ENCODE measurements at regions not wholly inside any gene's neighbourhood (a gene's known extent, or its start where the extent isn't known, plus 50 kb on each side); places are given as distances from the start of the nearest gene placed in this dataset.

DNA sequence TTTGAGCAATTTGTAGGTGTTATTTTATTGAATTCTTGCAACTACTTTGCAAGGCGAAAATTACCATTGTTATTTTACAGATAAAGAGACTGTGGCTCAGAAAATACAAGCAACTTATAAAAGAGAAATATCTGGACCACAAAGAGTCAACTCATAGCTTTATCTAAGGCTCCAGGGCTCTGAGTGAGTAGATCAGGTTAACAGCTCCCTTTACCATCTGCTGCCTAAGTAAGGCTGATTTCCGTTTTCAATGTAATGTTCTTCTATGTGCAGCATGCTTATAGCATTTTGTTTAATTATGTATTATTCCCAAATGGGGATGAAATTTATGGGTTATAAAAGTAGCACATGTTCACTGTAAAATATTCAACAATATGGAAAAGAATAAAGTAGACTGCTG lies 299.1 kb upstream of the TNP1 start:
- CTCF ChIA-PET (ENCODE audit: low intra/inter-chr PET ratio, low total read pairs) = no interaction called here
- H3K9me3 ChIP-seq (ENCODE audit: low read length) = no peaks in the 10 kb centered on the region
- no peak overlapping the region for H3K27ac ChIP-seq (ENCODE audit: extremely low read length, insufficient read depth, low read length)
- no peak for DNase-seq (ENCODE audit: low spot score)
- no peaks in the 10 kb centered on the region for H3K4me1 ChIP-seq (ENCODE audit: insufficient read depth, low read length)
- ATAC-seq = no peak
- peaks cover 2 to 22% of the 10 kb centered on the region in 2 experiments; a peak in 3 of 5 replicates for H3K27me3 ChIP-seq (ENCODE audit: control insufficient read depth in 1 of 2, insufficient read depth in 2 of 2, low read length in 2 of 2)
- H3K36me3 ChIP-seq (replicated peaks in 1 of 2; ENCODE audit: control insufficient read depth in 1 of 2, insufficient read depth in 2 of 2, low read length in 2 of 2) = no peaks in the 10 kb centered on the region
- no peak overlapping the region for H2AFZ ChIP-seq (ENCODE audit: low read length)
- WGBS (ENCODE audit: low lambda C conversion rate) = 3% methylated on average over 2 of the region's 2 CpGs
- H3K9ac ChIP-seq (ENCODE audit: insufficient read depth, low read depth, low read length) = no peak overlapping the region
- no peak for TF ChIP-seq ZNF362 (CRISPR knock-in tag; IDR thresholded peaks at IDR 0.05; ENCODE audit: borderline replicate concordance)
- TF ChIP-seq NR2F6 (IDR thresholded peaks at IDR 0.05) = no peak
- TF ChIP-seq NR2F6 (CRISPR knock-in tag; IDR thresholded peaks at IDR 0.05) = no peak
- no peak for TF ChIP-seq ZNF563 (CRISPR knock-in tag; IDR thresholded peaks at IDR 0.05)
- TF ChIP-seq ATF5 (CRISPR knock-in tag; IDR thresholded peaks at IDR 0.05; ENCODE audit: low read depth) = no peak
- TF ChIP-seq, protein P1, sequence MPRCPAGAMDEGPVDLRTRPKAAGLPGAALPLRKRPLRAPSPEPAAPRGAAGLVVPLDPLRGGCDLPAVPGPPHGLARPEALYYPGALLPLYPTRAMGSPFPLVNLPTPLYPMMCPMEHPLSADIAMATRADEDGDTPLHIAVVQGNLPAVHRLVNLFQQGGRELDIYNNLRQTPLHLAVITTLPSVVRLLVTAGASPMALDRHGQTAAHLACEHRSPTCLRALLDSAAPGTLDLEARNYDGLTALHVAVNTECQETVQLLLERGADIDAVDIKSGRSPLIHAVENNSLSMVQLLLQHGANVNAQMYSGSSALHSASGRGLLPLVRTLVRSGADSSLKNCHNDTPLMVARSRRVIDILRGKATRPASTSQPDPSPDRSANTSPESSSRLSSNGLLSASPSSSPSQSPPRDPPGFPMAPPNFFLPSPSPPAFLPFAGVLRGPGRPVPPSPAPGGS (CRISPR knock-in tag; IDR thresholded peaks at IDR 0.05) = no peak
- TF ChIP-seq ZNF235 (CRISPR knock-in tag; IDR thresholded peaks at IDR 0.05; ENCODE audit: borderline replicate concordance) = no peak
- TF ChIP-seq ZFP82 (CRISPR knock-in tag; IDR thresholded peaks at IDR 0.05; ENCODE audit: borderline replicate concordance) = no peak
- no peak for TF ChIP-seq JDP2 (CRISPR knock-in tag; IDR thresholded peaks at IDR 0.05; ENCODE audit: borderline replicate concordance)
- no peak for TF ChIP-seq SMAD9 (CRISPR knock-in tag; IDR thresholded peaks at IDR 0.05)
- no peak for TF ChIP-seq POLR2G (IDR thresholded peaks at IDR 0.05; ENCODE audit: low read depth, low read length)
- TF ChIP-seq, protein P2, sequence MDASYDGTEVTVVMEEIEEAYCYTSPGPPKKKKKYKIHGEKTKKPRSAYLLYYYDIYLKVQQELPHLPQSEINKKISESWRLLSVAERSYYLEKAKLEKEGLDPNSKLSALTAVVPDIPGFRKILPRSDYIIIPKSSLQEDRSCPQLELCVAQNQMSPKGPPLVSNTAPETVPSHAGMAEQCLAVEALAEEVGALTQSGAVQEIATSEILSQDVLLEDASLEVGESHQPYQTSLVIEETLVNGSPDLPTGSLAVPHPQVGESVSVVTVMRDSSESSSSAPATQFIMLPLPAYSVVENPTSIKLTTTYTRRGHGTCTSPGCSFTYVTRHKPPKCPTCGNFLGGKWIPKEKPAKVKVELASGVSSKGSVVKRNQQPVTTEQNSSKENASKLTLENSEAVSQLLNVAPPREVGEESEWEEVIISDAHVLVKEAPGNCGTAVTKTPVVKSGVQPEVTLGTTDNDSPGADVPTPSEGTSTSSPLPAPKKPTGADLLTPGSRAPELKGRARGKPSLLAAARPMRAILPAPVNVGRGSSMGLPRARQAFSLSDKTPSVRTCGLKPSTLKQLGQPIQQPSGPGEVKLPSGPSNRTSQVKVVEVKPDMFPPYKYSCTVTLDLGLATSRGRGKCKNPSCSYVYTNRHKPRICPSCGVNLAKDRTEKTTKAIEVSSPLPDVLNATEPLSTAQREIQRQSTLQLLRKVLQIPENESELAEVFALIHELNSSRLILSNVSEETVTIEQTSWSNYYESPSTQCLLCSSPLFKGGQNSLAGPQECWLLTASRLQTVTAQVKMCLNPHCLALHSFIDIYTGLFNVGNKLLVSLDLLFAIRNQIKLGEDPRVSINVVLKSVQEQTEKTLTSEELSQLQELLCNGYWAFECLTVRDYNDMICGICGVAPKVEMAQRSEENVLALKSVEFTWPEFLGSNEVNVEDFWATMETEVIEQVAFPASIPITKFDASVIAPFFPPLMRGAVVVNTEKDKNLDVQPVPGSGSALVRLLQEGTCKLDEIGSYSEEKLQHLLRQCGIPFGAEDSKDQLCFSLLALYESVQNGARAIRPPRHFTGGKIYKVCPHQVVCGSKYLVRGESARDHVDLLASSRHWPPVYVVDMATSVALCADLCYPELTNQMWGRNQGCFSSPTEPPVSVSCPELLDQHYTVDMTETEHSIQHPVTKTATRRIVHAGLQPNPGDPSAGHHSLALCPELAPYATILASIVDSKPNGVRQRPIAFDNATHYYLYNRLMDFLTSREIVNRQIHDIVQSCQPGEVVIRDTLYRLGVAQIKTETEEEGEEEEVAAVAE (CRISPR knock-in tag; IDR thresholded peaks at IDR 0.05; ENCODE audit: borderline replicate concordance) = no peak
- no peak for TF ChIP-seq SALL1 (CRISPR knock-in tag; IDR thresholded peaks at IDR 0.05)
- no peak for TF ChIP-seq PHF5A (CRISPR knock-in tag; IDR thresholded peaks at IDR 0.05; ENCODE audit: low read depth, unreplicated experiment)
- no peak for TF ChIP-seq ZFY (CRISPR knock-in tag; IDR thresholded peaks at IDR 0.05)
- no peak for TF ChIP-seq MXD1 (CRISPR knock-in tag; IDR thresholded peaks at IDR 0.05)
- no peak for TF ChIP-seq ZNF772 (CRISPR knock-in tag; IDR thresholded peaks at IDR 0.05)
- TF ChIP-seq ELF3 (CRISPR knock-in tag; IDR thresholded peaks at IDR 0.05) = no peak
- H4K20me1 ChIP-seq (ENCODE audit: insufficient read depth, low read length) = no peaks in the 10 kb centered on the region
- no TSS peak for BruUV-seq (replicated peaks)
- no peak for FAIRE-seq
- in situ Hi-C loops (cut with HindIII; ENCODE audit: extremely low pct_ligation_motif_present, low pct_unique_long_range_greater_than_20kb) (no loop called here), intact Hi-C loops (cut with micrococcal nuclease; ENCODE audit: unreplicated experiment) (no loop called here)
- H3K79me2 ChIP-seq (ENCODE audit: insufficient read depth, low read length) = no peaks in the 10 kb centered on the region
- H3K4me3 ChIP-seq (replicated peaks in 1 of 3; ENCODE audit: insufficient read depth in 1 of 3, low read depth in 2 of 3, low read length in 3 of 3) = no peak overlapping the region
- POLR2A ChIA-PET = no interaction called here
- no peak overlapping the region for H3K4me2 ChIP-seq (ENCODE audit: low read depth, low read length)
